ENCODE measurements at regions not wholly inside any gene's neighbourhood (a gene's known extent, or its start where the extent isn't known, plus 50 kb on each side); places are given as distances from the start of the nearest gene placed in this dataset.

GRCh38 chr7:11895337-11895736 is 63.3 kb upstream of the THSD7A start:
- no peaks in the 10 kb centered on the region for H3K4me1 ChIP-seq
- no peaks in the 10 kb centered on the region for H3K36me3 ChIP-seq
- WGBS, 5 donors = 81 to 94% (median 93%) methylated on average over 1 of the region's 1 CpG
- DNase-seq = no peak
- TF ChIP-seq, protein P1, sequence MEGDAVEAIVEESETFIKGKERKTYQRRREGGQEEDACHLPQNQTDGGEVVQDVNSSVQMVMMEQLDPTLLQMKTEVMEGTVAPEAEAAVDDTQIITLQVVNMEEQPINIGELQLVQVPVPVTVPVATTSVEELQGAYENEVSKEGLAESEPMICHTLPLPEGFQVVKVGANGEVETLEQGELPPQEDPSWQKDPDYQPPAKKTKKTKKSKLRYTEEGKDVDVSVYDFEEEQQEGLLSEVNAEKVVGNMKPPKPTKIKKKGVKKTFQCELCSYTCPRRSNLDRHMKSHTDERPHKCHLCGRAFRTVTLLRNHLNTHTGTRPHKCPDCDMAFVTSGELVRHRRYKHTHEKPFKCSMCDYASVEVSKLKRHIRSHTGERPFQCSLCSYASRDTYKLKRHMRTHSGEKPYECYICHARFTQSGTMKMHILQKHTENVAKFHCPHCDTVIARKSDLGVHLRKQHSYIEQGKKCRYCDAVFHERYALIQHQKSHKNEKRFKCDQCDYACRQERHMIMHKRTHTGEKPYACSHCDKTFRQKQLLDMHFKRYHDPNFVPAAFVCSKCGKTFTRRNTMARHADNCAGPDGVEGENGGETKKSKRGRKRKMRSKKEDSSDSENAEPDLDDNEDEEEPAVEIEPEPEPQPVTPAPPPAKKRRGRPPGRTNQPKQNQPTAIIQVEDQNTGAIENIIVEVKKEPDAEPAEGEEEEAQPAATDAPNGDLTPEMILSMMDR (IDR thresholded peaks at IDR 0.05) = no peak
- TF ChIP-seq POLR2AphosphoS5 (IDR thresholded peaks at IDR 0.05) (no peak), POLR2A (IDR thresholded peaks at IDR 0.05) (no peak), EP300 (IDR thresholded peaks at IDR 0.05) (no peak)
- H3K9me3 ChIP-seq = no peaks in the 10 kb centered on the region
- H3K4me3 ChIP-seq = no peak overlapping the region
- intact Hi-C loops (cut with DNase I; ENCODE audit: low total_unique reads) = no loop called here
- H3K27ac ChIP-seq = no peak overlapping the region
- H3K27me3 ChIP-seq = no peaks in the 10 kb centered on the region

DNA sequence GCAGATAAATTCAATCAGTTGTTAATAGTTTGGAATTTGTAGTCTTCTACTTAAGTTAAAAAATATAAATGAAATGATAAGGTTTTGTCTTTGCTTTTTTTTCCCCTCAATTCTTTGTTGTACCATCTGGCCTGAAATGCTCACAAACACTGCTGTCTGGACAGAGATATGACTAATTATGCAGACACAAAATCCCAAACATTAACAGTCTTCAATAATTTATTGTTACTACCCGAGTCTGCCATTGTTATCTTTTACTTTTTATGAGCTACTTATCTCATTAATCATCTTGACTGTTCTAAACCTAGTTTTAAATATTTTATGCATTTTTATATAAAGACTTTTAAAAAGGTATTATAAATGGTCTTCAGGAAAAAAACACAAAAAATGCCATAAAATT is 64.7 kb upstream of the THSD7A start:
- Histone ChIP-seq H3K9me3 (no peaks in the 10 kb centered on the region), H3K4me3 (no peak overlapping the region), H3K27ac (no peak overlapping the region), H3K4me1 (no peaks in the 10 kb centered on the region), H3K36me3 (no peaks in the 10 kb centered on the region), H3K27me3 (no peaks in the 10 kb centered on the region)
- intact Hi-C loops (cut with DNase I; ENCODE audit: low total_unique reads) = no loop called here
- WGBS, 5 donors = 12 to 30% (median 20%) methylated on average over 1 of the region's 1 CpG
- no peak for DNase-seq
- TF ChIP-seq, protein P1 (IDR thresholded peaks at IDR 0.05) = no peak
- TF ChIP-seq POLR2AphosphoS5 (IDR thresholded peaks at IDR 0.05) (no peak), POLR2A (IDR thresholded peaks at IDR 0.05) (no peak), EP300 (IDR thresholded peaks at IDR 0.05) (no peak)

GRCh38 chr7:11899247-11899646 is 67.2 kb upstream of the THSD7A start:
- Histone ChIP-seq H3K4me1 (no peaks in the 10 kb centered on the region), H3K27me3 (no peaks in the 10 kb centered on the region), H3K27ac (no peak overlapping the region), H3K36me3 (no peaks in the 10 kb centered on the region), H3K9me3 (peaks cover 0 to 5% (median 0%) of the 10 kb centered on the region in 4 donors), H3K4me3 (no peak overlapping the region)
- intact Hi-C loops (cut with DNase I; ENCODE audit: low total_unique reads) = no loop called here
- TF ChIP-seq POLR2AphosphoS5 (IDR thresholded peaks at IDR 0.05) (no peak), POLR2A (IDR thresholded peaks at IDR 0.05) (no peak), EP300 (IDR thresholded peaks at IDR 0.05) (no peak)
- TF ChIP-seq, protein P1 (IDR thresholded peaks at IDR 0.05) = no peak
- no peak for DNase-seq

GRCh38 chr7:11910253-11910652 is 78.3 kb upstream of the THSD7A start:
- no peak for DNase-seq
- no peaks in the 10 kb centered on the region for H3K9me3 ChIP-seq
- no peak overlapping the region for H3K27ac ChIP-seq
- no peaks in the 10 kb centered on the region for H3K4me1 ChIP-seq
- no peak overlapping the region for H3K4me3 ChIP-seq
- intact Hi-C loops (cut with DNase I; ENCODE audit: low total_unique reads) = no loop called here
- no peaks in the 10 kb centered on the region for H3K36me3 ChIP-seq
- no peaks in the 10 kb centered on the region for H3K27me3 ChIP-seq
- WGBS, 5 donors = 60 to 74% (median 67%) methylated on average over 2 of the region's 2 CpGs
- TF ChIP-seq POLR2AphosphoS5 (IDR thresholded peaks at IDR 0.05) = no peak
- TF ChIP-seq EP300 (IDR thresholded peaks at IDR 0.05) = no peak
- no peak for TF ChIP-seq POLR2A (IDR thresholded peaks at IDR 0.05)
- TF ChIP-seq, protein P1 (IDR thresholded peaks at IDR 0.05) = no peak

Measured in stomach (tissue), 8 donors.